Panc1 (cell line): ENCODE measurements at regions not wholly inside any gene's neighbourhood (a gene's known extent, or its start where the extent isn't known, plus 50 kb on each side); places are given as distances from the start of the nearest gene placed in this dataset.

ENCODE experiments used
- CTCF ChIP-seq: fragments of 450-650 bp; IDR thresholded peaks from 2 replicates; pipeline ENCODE4 v1.5.1; 2017; ENCODE audit warnings: mild to moderate bottlenecking
- POLR2AphosphoS5 ChIP-seq: IDR thresholded peaks from 2 replicates; pipeline ENCODE4 v1.6.1; 2012; ENCODE audit warnings: mild to moderate bottlenecking, low read depth, low read length, moderate library complexity
- REST ChIP-seq, 2 experiments: IDR thresholded peaks; 2 replicates each; pipeline ENCODE4 v1.6.1; 2011 to 2012; ENCODE audit warnings: low read depth in 2 of 2, control low read depth in 1 of 2, low read length in 1 of 2, mild to moderate bottlenecking in 1 of 2, moderate library complexity in 1 of 2; ENCODE audit not compliant: insufficient read depth in 1 of 2
- SIN3A ChIP-seq: IDR thresholded peaks from 2 replicates; pipeline ENCODE4 v1.6.1; 2012; ENCODE audit warnings: low read depth, mild to moderate bottlenecking, low read length, moderate library complexity, borderline replicate concordance; ENCODE audit not compliant: insufficient read depth
- TCF7L2 ChIP-seq: IDR thresholded peaks from 2 replicates; pipeline ENCODE4 v1.6.1; 2011; ENCODE audit warnings: mild to moderate bottlenecking, low read depth, low read length, inconsistent platforms

- TF ChIP-seq CTCF (no peak), POLR2AphosphoS5 (no peak), REST (IDR thresholded peaks at IDR 0.05; ENCODE audit: insufficient read depth in 1 of 2, low read depth in 2 of 2, low read length in 1 of 2) (no peak), SIN3A (no peak), TCF7L2 (no peak)
Observed at GRCh38 chr5:3715062-3715461, 119.4 kb downstream of the IRX1 start.
